OCI-LY7 (cell line): ENCODE measurements at regions not wholly inside any gene's neighbourhood (a gene's known extent, or its start where the extent isn't known, plus 50 kb on each side); places are given as distances from the start of the nearest gene placed in this dataset.

Experiments
- BruUV-seq: library from RNA; stranded (reverse); fragments of 400-500 nt; replicated peaks from 2 replicates; lab custom pipeline; 2021; lab: Mats Ljungman, UMichigan
- CTCF ChIA-PET: fragments of 300-600 bp; sonication (Branson Sonifier 250); formaldehyde crosslinking; loops from one replicate; lab custom pipeline; 2022; ENCODE audit warnings: antibody characterized with exemption; ENCODE audit not compliant: unreplicated experiment; lab: Charles Lee
- POLR2A ChIA-PET: fragments of 300-600 bp; sonication (Branson Sonifier 250); formaldehyde crosslinking; loops from one replicate; lab custom pipeline; 2022; ENCODE audit warnings: antibody characterized with exemption; lab: Charles Lee
- DNase-seq: peaks from one replicate; pipeline ENCODE4 v3.0.0-alpha.2; 2015; ENCODE audit warnings: low spot score
- H2AFZ ChIP-seq: fragments of 200-600 bp; sonication (generic), shearing (Covaris generic); 2 replicates; pipeline ENCODE4 v1.6.1; 2014; ENCODE audit warnings: mild to moderate bottlenecking, antibody characterized with exemption, low read length, moderate library complexity
- H3K27ac ChIP-seq: fragments of 200-600 bp; sonication (generic); 2 replicates; pipeline ENCODE4 v1.5.1; 2014; ENCODE audit warnings: mixed run types, low read depth, mild to moderate bottlenecking, moderate library complexity, low read length, inconsistent platforms; ENCODE audit not compliant: poor library complexity, severe bottlenecking
- H3K36me3 ChIP-seq: fragments of 200-600 bp; sonication (generic); 2 replicates; pipeline ENCODE4 v1.6.1; 2014; ENCODE audit warnings: mild to moderate bottlenecking, antibody characterized with exemption, low read length, moderate library complexity, mixed read lengths; ENCODE audit not compliant: insufficient read depth
- H3K4me1 ChIP-seq: fragments of 200-600 bp; sonication (generic); 2 replicates; pipeline ENCODE4 v1.5.1; 2014; ENCODE audit warnings: mild to moderate bottlenecking, low read length; ENCODE audit not compliant: insufficient read depth, poor library complexity, severe bottlenecking
- H3K4me2 ChIP-seq: fragments of 200-600 bp; sonication (generic); 2 replicates; pipeline ENCODE4 v1.6.1; 2014; ENCODE audit warnings: mild to moderate bottlenecking, low read length
- H3K4me3 ChIP-seq: fragments of 200-600 bp; sonication (generic); 2 replicates; pipeline ENCODE4 v1.5.1; 2014; ENCODE audit warnings: mild to moderate bottlenecking, low read depth, low read length; ENCODE audit not compliant: poor library complexity, severe bottlenecking
- H3K79me2 ChIP-seq: fragments of 200-600 bp; sonication (generic); 2 replicates; pipeline ENCODE4 v1.6.1; 2016; ENCODE audit warnings: low read depth, mild to moderate bottlenecking, low read length, moderate library complexity, mixed read lengths; ENCODE audit not compliant: insufficient read depth
- H3K9me2 ChIP-seq: fragments of 200-600 bp; sonication (generic); 2 replicates; pipeline ENCODE4 v1.6.1; 2016; ENCODE audit warnings: mild to moderate bottlenecking, low read length, mixed read lengths; ENCODE audit not compliant: insufficient read depth
- H3K9me3 ChIP-seq: fragments of 200-600 bp; sonication (generic); 2 replicates; pipeline ENCODE4 v1.6.1; 2014; ENCODE audit warnings: mild to moderate bottlenecking, mixed run types, low read length, mixed read lengths
- H4K20me1 ChIP-seq: fragments of 200-600 bp; sonication (generic); 2 replicates; pipeline ENCODE4 v1.6.1; 2014; ENCODE audit warnings: mild to moderate bottlenecking, antibody characterized with exemption, low read length, moderate library complexity, mixed read lengths; ENCODE audit not compliant: insufficient read depth
- CTCF ChIP-seq: fragments of 200-600 bp; sonication (generic); conservative IDR thresholded peaks from 2 replicates; pipeline ENCODE4 v1.5.1; 2014; ENCODE audit warnings: mild to moderate bottlenecking, antibody characterized with exemption, low read length, moderate library complexity, mixed read lengths
- EZH2phosphoT487 ChIP-seq: fragments of 200-600 bp; sonication (generic); IDR thresholded peaks from 2 replicates; pipeline ENCODE4 v1.6.1; 2018; ENCODE audit warnings: low read depth, borderline replicate concordance, mild to moderate bottlenecking, mixed run types, antibody characterized with exemption, low read length, moderate library complexity, mixed read lengths
- intact Hi-C: fragments of 100-400 bp; cut with micrococcal nuclease; formaldehyde crosslinking; loops from one replicate; pipeline ENCODE4 v1.10.0; 2022; ENCODE audit not compliant: unreplicated experiment

GRCh38 chr9:81394881-81395675 is 294.3 kb downstream of the TLE1 start:
- CTCF ChIA-PET = no interaction called here
- BruUV-seq = no TSS peak
- Histone ChIP-seq H3K79me2 (no peaks in the 10 kb centered on the region), H3K36me3 (no peaks in the 10 kb centered on the region), H3K27ac (no peak overlapping the region), H3K9me2 (no peaks in the 10 kb centered on the region), H4K20me1 (no peaks in the 10 kb centered on the region), H3K4me1 (no peaks in the 10 kb centered on the region), H2AFZ (no peak overlapping the region), H3K4me3 (no peak overlapping the region), H3K4me2 (no peak overlapping the region), H3K9me3 (no peaks in the 10 kb centered on the region)
- TF ChIP-seq CTCF = no peak
- no peak for TF ChIP-seq EZH2phosphoT487
- POLR2A ChIA-PET = no interaction called here
- intact Hi-C loops = no loop called here
- no peak for DNase-seq

GRCh38 chr9:81393985-81394811 is 295.1 kb downstream of the TLE1 start:
- no peaks in the 10 kb centered on the region for H3K9me3 ChIP-seq
- no peaks in the 10 kb centered on the region for H3K4me1 ChIP-seq
- H3K27ac ChIP-seq = no peak overlapping the region
- no peaks in the 10 kb centered on the region for H3K36me3 ChIP-seq
- no peaks in the 10 kb centered on the region for H4K20me1 ChIP-seq
- no peak overlapping the region for H2AFZ ChIP-seq
- DNase-seq = no peak
- H3K79me2 ChIP-seq = no peaks in the 10 kb centered on the region
- H3K9me2 ChIP-seq = no peaks in the 10 kb centered on the region
- no peak overlapping the region for H3K4me2 ChIP-seq
- CTCF ChIA-PET = no interaction called here
- TF ChIP-seq EZH2phosphoT487 (no peak), CTCF (no peak)
- POLR2A ChIA-PET = interaction anchor here (0.6 kb wide), 1 partner anchor 138 kb away, joined by 3 read pairs; no protein-coding TSS in a partner anchor
- no TSS peak for BruUV-seq
- intact Hi-C loops = no loop called here
- H3K4me3 ChIP-seq = no peak overlapping the region
